HCT116 (cell line): ENCODE measurements at regions not wholly inside any gene's neighbourhood (a gene's known extent, or its start where the extent isn't known, plus 50 kb on each side); places are given as distances from the start of the nearest gene placed in this dataset.

Experiments used
- ATAC-seq: fragments of 200-7000 bp; cut with Tn5 transposase; 2 replicates; pipeline ENCODE4 v1.9.1; 2020; ENCODE audit warnings: mild to moderate bottlenecking, moderate library complexity
- BruUV-seq: library from RNA; stranded (reverse); fragments of 400-500 nt; replicated peaks from 2 replicates; lab custom pipeline; 2021; lab: Mats Ljungman, UMichigan
- CTCF ChIA-PET: fragments of 300-600 bp; sonication (Branson Sonifier 250); formaldehyde crosslinking; loops from one replicate; lab custom pipeline; 2021; ENCODE audit warnings: antibody characterized with exemption; lab: Charles Lee
- POLR2A ChIA-PET: fragments of 300-600, 350-600 bp; sonication (Branson Sonifier 250); formaldehyde crosslinking; loops from one replicate; lab custom pipeline; 2021; ENCODE audit warnings: antibody characterized with exemption; lab: Charles Lee
- RAD21 ChIA-PET, 2 experiments: fragments of 300-600 bp; sonication (Branson Sonifier 250); formaldehyde crosslinking; loops; one replicate each; lab custom pipeline; 2023; ENCODE audit warnings: low total read pairs in 2 of 2; ENCODE audit not compliant: uncharacterized antibody in 2 of 2, unreplicated experiment in 2 of 2, low non-redundant PET in 1 of 2; lab: Charles Lee
- DNase-seq: peaks from one replicate; pipeline ENCODE4 v3.0.0-alpha.2; 2010; ENCODE audit warnings: low read depth, low spot score
- H2AFZ ChIP-seq: fragments of 200-600 bp; shearing (Covaris generic), sonication (generic); 2 replicates; pipeline ENCODE4 v1.6.1; 2017; ENCODE audit warnings: low read depth, mixed run types, mixed read lengths, antibody characterized with exemption, low read length; ENCODE audit not compliant: poor library complexity, severe bottlenecking
- H3K27ac ChIP-seq: 2 replicates; pipeline ENCODE4 v1.5.1; 2012; ENCODE audit warnings: low read depth, low read length
- H3K27me3 ChIP-seq: fragments of 200-600 bp; sonication (generic); 2 replicates; pipeline ENCODE4 v1.6.1; 2016; ENCODE audit warnings: mixed run types, low read length, mixed read lengths; ENCODE audit not compliant: insufficient read depth
- H3K36me3 ChIP-seq, 2 experiments: fragments of 200-500 bp in 1 of 2; fragments of 200-600 bp in 1 of 2; sonication (Bioruptor generic) in 1 of 2; sonication (generic) in 1 of 2; 2 replicates each; pipeline versions ENCODE4 v1.5.1 to v1.6.1; 2014 to 2016; ENCODE audit warnings: low read length in 2 of 2, inconsistent platforms in 1 of 2, mixed read lengths in 1 of 2, mixed run types in 1 of 2; ENCODE audit not compliant: insufficient read depth in 2 of 2, control insufficient read depth in 1 of 2
- H3K4me1 ChIP-seq, 2 experiments: fragments of 200-600 bp in 1 of 2; sonication (generic) in 1 of 2; 2 replicates each; pipeline versions ENCODE4 v1.5.1 to v1.6.1; 2012 to 2017; ENCODE audit warnings: low read length in 2 of 2, inconsistent platforms in 1 of 2, mild to moderate bottlenecking in 1 of 2, mixed read lengths in 1 of 2, mixed run types in 1 of 2, moderate library complexity in 1 of 2; ENCODE audit not compliant: insufficient read depth in 2 of 2, control insufficient read depth in 1 of 2
- H3K4me2 ChIP-seq: fragments of 200-600 bp; sonication (generic); 2 replicates; pipeline ENCODE4 v1.6.1; 2017; ENCODE audit warnings: mixed run types, low read length, mixed read lengths
- H3K4me3 ChIP-seq, 2 experiments: fragments of 200-600 bp in 1 of 2; sonication (generic) in 1 of 2; replicated peaks in 1 of 2; 2 replicates each; pipeline ENCODE4 v1.5.1; 2011 to 2016; ENCODE audit warnings: low read length in 2 of 2, control low read depth in 1 of 2, low read depth in 1 of 2, mild to moderate bottlenecking in 1 of 2, mixed read lengths in 1 of 2, mixed run types in 1 of 2
- H3K79me2 ChIP-seq: fragments of 200-600 bp; sonication (generic); 2 replicates; pipeline ENCODE4 v1.6.1; 2017; ENCODE audit warnings: mild to moderate bottlenecking, mixed run types, low read length, moderate library complexity, mixed read lengths; ENCODE audit not compliant: insufficient read depth
- H3K9ac ChIP-seq: fragments of 200-600 bp; sonication (generic); 2 replicates; pipeline ENCODE4 v1.6.1; 2016; ENCODE audit warnings: low read length, mixed read lengths
- H3K9me2 ChIP-seq: fragments of 200-600 bp; sonication (generic), shearing (Covaris generic); 2 replicates; pipeline ENCODE4 v1.6.1; 2017; ENCODE audit warnings: mixed run types, mild to moderate bottlenecking, moderate library complexity; ENCODE audit not compliant: insufficient read depth
- H3K9me3 ChIP-seq, 2 experiments: fragments of 200-500 bp in 1 of 2; fragments of 200-600 bp in 1 of 2; sonication (Bioruptor generic) in 1 of 2; sonication (generic) in 1 of 2; 2 replicates each; pipeline ENCODE4 v1.6.1; 2014 to 2017; ENCODE audit warnings: low read length in 2 of 2, mixed read lengths in 2 of 2, inconsistent platforms in 1 of 2, low read depth in 1 of 2, mild to moderate bottlenecking in 1 of 2, mixed run types in 1 of 2, moderate library complexity in 1 of 2; ENCODE audit not compliant: control insufficient read depth in 1 of 2, insufficient read depth in 1 of 2
- H4K20me1 ChIP-seq: fragments of 200-600 bp; sonication (generic), shearing (Covaris generic); 2 replicates; pipeline ENCODE4 v1.6.1; 2017; ENCODE audit warnings: mixed run types, mild to moderate bottlenecking, moderate library complexity; ENCODE audit not compliant: insufficient read depth
- ATF3 ChIP-seq: IDR thresholded peaks from 2 replicates; pipeline ENCODE4 v1.6.1; 2012
- CBX3 ChIP-seq: IDR thresholded peaks from 2 replicates; pipeline ENCODE4 v1.6.1; 2012; ENCODE audit warnings: low read depth
- CEBPB ChIP-seq: IDR thresholded peaks from 2 replicates; pipeline ENCODE4 v1.6.1; 2012; ENCODE audit warnings: low read depth
- EGR1 ChIP-seq: IDR thresholded peaks from 2 replicates; pipeline ENCODE4 v1.6.1; 2012; ENCODE audit warnings: low read depth
- ELF1 ChIP-seq: IDR thresholded peaks from 2 replicates; pipeline ENCODE4 v1.6.1; 2012; ENCODE audit warnings: low read depth, borderline replicate concordance
- EZH2 ChIP-seq: fragments of 200-600 bp; sonication (generic); IDR thresholded peaks from 2 replicates; pipeline ENCODE4 v1.6.1; 2017; ENCODE audit warnings: antibody characterized with exemption, mixed run types
- EZH2phosphoT487 ChIP-seq: fragments of 200-600 bp; IDR thresholded peaks from 2 replicates; pipeline ENCODE4 v1.6.1; 2018; ENCODE audit warnings: antibody characterized with exemption, borderline replicate concordance
- FOSL1 ChIP-seq: IDR thresholded peaks from 2 replicates; pipeline ENCODE4 v1.6.1; 2012; ENCODE audit warnings: low read depth
- POLR2A ChIP-seq: IDR thresholded peaks from 2 replicates; pipeline ENCODE4 v1.7.0; 2011; ENCODE audit warnings: borderline replicate concordance; ENCODE audit not compliant: insufficient read depth, insufficient read length; ENCODE audit errors: extremely low read depth
- POLR2AphosphoS5 ChIP-seq: IDR thresholded peaks from 2 replicates; pipeline ENCODE4 v1.6.1; 2011; ENCODE audit warnings: mild to moderate bottlenecking, low read depth, low read length, moderate library complexity
- SIN3A ChIP-seq: IDR thresholded peaks from 2 replicates; pipeline ENCODE4 v1.6.1; 2012; ENCODE audit warnings: low read depth
- SP1 ChIP-seq: IDR thresholded peaks from 2 replicates; pipeline ENCODE4 v1.6.1; 2012; ENCODE audit warnings: low read depth
- SRF ChIP-seq: IDR thresholded peaks from 2 replicates; pipeline ENCODE4 v1.6.1; 2012; ENCODE audit warnings: low read depth
- TCF7L2 ChIP-seq: IDR thresholded peaks from 2 replicates; pipeline ENCODE4 v1.7.0; 2011; ENCODE audit warnings: borderline replicate concordance, inconsistent platforms; ENCODE audit not compliant: insufficient read depth, insufficient read length; ENCODE audit errors: extremely low read depth
- YY1 ChIP-seq: IDR thresholded peaks from 2 replicates; pipeline ENCODE4 v1.6.1; 2011; ENCODE audit warnings: low read length, low read depth, moderate library complexity, mild to moderate bottlenecking; ENCODE audit not compliant: insufficient replicate concordance; ENCODE audit errors: extremely low read depth
- ZFX ChIP-seq: fragments of 450-650 bp; IDR thresholded peaks from 2 replicates; pipeline ENCODE4 v1.6.1; 2017
- ZNF274 ChIP-seq: fragments of 200-500 bp; sonication (Bioruptor generic); IDR thresholded peaks from 2 replicates; pipeline ENCODE4 v1.6.1; 2014; ENCODE audit warnings: mild to moderate bottlenecking, low read depth, low read length, inconsistent platforms
- intact Hi-C: fragments of 100-400 bp; cut with micrococcal nuclease; formaldehyde crosslinking; loops from 2 replicates; pipeline ENCODE4 v1.10.0; 2022
- TF ChIP-seq, protein P1 (sequence below): IDR thresholded peaks from 2 replicates; pipeline ENCODE4 v1.6.1; 2012; ENCODE audit warnings: low read depth
- TF ChIP-seq, protein P2 (sequence below), 3 experiments: fragments of 200-600 bp in 1 of 3; sonication (generic) in 1 of 3; IDR thresholded peaks in 2 of 3; conservative IDR thresholded peaks in 1 of 3; 2 replicates each; pipeline ENCODE4 v1.5.1; 2012 to 2017; ENCODE audit warnings: low read depth in 2 of 3, low read length in 2 of 3, antibody characterized with exemption in 1 of 3, borderline replicate concordance in 1 of 3, control low read depth in 1 of 3, mild to moderate bottlenecking in 1 of 3, mixed read lengths in 1 of 3, mixed run types in 1 of 3, moderate library complexity in 1 of 3; ENCODE audit not compliant: insufficient read depth in 1 of 3

- TF ChIP-seq, protein P1, sequence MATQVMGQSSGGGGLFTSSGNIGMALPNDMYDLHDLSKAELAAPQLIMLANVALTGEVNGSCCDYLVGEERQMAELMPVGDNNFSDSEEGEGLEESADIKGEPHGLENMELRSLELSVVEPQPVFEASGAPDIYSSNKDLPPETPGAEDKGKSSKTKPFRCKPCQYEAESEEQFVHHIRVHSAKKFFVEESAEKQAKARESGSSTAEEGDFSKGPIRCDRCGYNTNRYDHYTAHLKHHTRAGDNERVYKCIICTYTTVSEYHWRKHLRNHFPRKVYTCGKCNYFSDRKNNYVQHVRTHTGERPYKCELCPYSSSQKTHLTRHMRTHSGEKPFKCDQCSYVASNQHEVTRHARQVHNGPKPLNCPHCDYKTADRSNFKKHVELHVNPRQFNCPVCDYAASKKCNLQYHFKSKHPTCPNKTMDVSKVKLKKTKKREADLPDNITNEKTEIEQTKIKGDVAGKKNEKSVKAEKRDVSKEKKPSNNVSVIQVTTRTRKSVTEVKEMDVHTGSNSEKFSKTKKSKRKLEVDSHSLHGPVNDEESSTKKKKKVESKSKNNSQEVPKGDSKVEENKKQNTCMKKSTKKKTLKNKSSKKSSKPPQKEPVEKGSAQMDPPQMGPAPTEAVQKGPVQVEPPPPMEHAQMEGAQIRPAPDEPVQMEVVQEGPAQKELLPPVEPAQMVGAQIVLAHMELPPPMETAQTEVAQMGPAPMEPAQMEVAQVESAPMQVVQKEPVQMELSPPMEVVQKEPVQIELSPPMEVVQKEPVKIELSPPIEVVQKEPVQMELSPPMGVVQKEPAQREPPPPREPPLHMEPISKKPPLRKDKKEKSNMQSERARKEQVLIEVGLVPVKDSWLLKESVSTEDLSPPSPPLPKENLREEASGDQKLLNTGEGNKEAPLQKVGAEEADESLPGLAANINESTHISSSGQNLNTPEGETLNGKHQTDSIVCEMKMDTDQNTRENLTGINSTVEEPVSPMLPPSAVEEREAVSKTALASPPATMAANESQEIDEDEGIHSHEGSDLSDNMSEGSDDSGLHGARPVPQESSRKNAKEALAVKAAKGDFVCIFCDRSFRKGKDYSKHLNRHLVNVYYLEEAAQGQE = no peak
- TF ChIP-seq, protein P2, sequence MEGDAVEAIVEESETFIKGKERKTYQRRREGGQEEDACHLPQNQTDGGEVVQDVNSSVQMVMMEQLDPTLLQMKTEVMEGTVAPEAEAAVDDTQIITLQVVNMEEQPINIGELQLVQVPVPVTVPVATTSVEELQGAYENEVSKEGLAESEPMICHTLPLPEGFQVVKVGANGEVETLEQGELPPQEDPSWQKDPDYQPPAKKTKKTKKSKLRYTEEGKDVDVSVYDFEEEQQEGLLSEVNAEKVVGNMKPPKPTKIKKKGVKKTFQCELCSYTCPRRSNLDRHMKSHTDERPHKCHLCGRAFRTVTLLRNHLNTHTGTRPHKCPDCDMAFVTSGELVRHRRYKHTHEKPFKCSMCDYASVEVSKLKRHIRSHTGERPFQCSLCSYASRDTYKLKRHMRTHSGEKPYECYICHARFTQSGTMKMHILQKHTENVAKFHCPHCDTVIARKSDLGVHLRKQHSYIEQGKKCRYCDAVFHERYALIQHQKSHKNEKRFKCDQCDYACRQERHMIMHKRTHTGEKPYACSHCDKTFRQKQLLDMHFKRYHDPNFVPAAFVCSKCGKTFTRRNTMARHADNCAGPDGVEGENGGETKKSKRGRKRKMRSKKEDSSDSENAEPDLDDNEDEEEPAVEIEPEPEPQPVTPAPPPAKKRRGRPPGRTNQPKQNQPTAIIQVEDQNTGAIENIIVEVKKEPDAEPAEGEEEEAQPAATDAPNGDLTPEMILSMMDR (IDR thresholded peaks at IDR 0.05 in 2 of 3, conservative IDR thresholded peaks at IDR 0.05 in 1 of 3; ENCODE audit: borderline replicate concordance in 1 of 3, insufficient read depth in 1 of 3, low read depth in 2 of 3, low read length in 2 of 3) = no peak
- no peak for TF ChIP-seq EGR1
- no peak for TF ChIP-seq EZH2phosphoT487
- TF ChIP-seq ZFX = no peak
- no peak for TF ChIP-seq SP1
- no peak for TF ChIP-seq POLR2A
- TF ChIP-seq ELF1 = no peak
- TF ChIP-seq FOSL1 = no peak
These were observed 50.6 kb upstream of the GALNT9 start (continued) for GRCh38 chr12:132379996-132380395.

DNA sequence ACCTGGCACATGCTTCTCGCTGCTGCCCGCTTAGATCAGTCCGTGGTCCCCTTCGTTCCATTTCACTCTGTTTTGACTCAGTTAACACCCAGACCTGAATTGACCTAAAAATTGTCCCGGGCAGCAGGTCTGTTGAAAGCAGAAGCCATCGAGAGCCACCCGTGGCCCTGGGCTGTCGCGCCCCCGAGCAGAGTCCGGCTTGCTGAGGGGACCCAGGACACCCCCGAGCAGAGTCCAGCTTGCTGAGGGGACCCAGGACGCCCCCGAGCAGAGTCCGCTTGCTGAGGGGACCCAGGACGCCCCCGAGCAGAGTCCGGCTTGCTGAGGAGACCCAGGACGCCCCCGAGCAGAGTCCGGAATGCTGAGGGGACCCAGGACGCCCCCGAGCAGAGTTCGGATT is 50.2 kb upstream of the GALNT9 start:
- Histone ChIP-seq H3K79me2 (no peaks in the 10 kb centered on the region), H3K4me3 (no peak overlapping the region), H4K20me1 (no peaks in the 10 kb centered on the region), H3K9ac (no peak overlapping the region), H3K27me3 (peaks cover 41% of the 10 kb centered on the region), H3K4me2 (peak overlapping the region; percentile 32; the same call in 1 of the 2 replicates), H3K9me3 (no peaks in the 10 kb centered on the region), H3K9me2 (no peaks in the 10 kb centered on the region), H3K27ac (no peak overlapping the region), H2AFZ (no peak overlapping the region), H3K4me1 (peaks cover 0 to 4% of the 10 kb centered on the region in 2 experiments; a peak in 1 of 4 replicates), H3K36me3 (no peaks in the 10 kb centered on the region)
- no peak for ATAC-seq
- no peak for DNase-seq
- ChIA-PET POLR2A (no interaction called here), RAD21 (no interaction called here), CTCF (no interaction called here)
- BruUV-seq = no TSS peak
- intact Hi-C loops = no loop called here
- TF ChIP-seq SIN3A (no peak), POLR2A (no peak), TCF7L2 (no peak), ATF3 (no peak), EZH2 (no peak), CBX3 (no peak), ZNF274 (no peak), SRF (no peak), CEBPB (no peak), ZFX (no peak), YY1 (no peak), EGR1 (no peak), POLR2AphosphoS5 (no peak), FOSL1 (no peak)
- TF ChIP-seq, protein P2 (IDR thresholded peaks at IDR 0.05 in 2 of 3, conservative IDR thresholded peaks at IDR 0.05 in 1 of 3; ENCODE audit: borderline replicate concordance in 1 of 3, insufficient read depth in 1 of 3, low read depth in 2 of 3, low read length in 2 of 3) = no peak
